Stimulated activated CD8-positive, alpha-beta memory T cell treated with anti-CD3 and anti-CD28 coated beads, Interleukin-7, amount 100 ng/mL, for 4 hours (primary cell): ENCODE measurements at regions not wholly inside any gene's neighbourhood (a gene's known extent, or its start where the extent isn't known, plus 50 kb on each side); places are given as distances from the start of the nearest gene placed in this dataset.

Experiments
- DNase-seq, 2 donors: peaks; one replicate each; pipeline ENCODE4 v3.0.0-alpha.2; 2020; ENCODE audit warnings: low read depth in 2 of 2

DNA sequence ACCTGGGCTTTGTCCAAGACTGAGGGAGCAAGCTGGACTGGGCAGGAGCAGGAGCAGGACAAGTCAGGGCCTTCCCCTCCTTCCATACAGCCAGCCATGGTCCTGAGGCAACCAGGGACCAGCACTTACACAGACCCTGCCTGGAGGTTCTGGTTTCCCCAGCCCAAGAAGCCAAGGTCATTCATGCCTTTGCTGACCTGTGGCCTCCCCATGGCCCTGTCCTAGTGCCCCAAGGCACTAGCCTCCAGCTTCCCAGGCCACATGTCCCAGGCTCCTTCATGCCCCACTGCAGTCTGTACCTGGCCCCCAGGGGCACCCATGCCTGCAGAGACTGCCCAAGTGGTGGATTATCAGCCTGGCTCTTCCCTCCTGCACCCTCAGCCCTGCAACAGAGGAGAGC is 243.9 kb downstream of the TOMM20 start:
- no peak for DNase-seq

DNA sequence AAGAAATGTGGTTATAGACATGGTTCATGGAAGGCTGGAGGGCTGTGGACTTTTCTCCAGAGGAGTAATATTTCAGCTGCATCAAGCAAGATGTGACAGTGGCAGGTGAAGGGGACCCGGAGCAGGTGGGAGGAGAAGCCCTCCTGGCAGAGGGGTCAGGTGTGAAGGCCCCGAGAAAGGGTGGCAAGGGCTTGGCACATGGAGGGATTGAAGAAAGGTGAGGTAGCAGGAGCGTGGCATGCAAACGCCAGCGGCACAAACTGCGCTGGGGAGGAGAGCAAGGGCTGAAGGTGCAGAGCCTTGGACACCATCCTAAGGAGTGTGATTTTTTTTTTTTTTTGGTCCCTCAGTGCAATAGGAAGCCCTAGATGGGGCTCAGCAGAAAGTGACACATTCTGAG is 244.6 kb downstream of the TOMM20 start:
- DNase-seq = no peak

DNA sequence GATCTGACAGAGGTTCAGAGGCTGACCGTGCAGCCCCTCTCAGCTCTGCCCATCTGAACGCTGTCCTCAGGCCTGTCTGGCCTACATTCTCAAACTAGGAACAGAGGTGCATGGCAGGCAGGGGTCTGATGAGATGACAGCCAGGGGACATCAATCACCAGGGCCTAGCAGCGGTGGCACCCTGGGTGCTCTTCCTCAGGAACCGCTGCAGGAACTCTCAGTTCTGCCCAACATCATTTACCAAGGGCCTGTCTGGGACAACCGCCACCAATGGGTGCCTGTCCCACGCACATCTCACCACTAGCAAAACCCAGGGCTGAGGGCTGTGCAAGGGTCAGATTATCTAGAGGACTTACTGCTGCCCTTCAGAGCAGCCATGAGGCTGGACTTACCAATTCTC is 245.7 kb downstream of the TOMM20 start:
- DNase-seq = no peak

DNA sequence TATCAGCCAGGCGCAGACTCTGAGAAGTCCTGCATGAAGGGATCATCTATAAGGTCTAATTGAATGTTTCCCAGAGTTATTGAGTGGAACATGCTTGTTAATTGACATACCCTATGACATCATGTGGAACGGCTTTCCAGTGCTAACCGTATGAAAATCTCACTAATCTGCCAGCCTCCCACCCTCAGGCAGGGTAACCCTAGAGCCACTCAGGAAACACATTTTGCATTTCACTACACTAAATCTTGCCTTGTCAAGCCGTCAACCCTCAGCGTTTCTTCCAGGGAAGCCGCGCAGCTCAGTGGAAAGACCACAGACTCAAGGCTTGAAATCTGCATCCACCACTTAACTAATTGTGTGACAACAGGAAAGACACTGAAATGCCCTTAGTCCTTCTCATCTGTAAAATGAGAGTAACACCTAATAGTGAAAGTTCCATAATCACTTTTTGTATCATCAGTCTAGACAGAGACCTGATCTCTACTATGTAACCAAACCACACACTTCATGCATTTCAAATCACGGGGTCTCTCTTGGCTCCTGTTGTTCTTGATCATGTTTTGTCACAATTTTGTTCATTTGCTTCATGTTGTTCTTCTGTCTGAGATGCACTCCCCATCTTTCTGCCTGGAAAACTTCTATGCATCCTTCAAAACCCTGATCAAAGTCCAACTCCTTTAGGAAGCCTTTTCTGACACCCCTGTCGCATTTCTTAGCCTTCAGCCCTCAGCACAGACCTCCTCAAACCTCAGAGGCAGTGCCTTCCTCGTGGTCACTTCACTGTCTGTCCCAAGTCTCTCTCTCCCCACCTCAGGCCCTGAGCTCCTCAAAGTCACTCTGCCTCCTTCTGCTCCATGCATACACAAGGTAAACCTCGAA is 246.5 kb downstream of the TOMM20 start:
- DNase-seq = no peak

DNA sequence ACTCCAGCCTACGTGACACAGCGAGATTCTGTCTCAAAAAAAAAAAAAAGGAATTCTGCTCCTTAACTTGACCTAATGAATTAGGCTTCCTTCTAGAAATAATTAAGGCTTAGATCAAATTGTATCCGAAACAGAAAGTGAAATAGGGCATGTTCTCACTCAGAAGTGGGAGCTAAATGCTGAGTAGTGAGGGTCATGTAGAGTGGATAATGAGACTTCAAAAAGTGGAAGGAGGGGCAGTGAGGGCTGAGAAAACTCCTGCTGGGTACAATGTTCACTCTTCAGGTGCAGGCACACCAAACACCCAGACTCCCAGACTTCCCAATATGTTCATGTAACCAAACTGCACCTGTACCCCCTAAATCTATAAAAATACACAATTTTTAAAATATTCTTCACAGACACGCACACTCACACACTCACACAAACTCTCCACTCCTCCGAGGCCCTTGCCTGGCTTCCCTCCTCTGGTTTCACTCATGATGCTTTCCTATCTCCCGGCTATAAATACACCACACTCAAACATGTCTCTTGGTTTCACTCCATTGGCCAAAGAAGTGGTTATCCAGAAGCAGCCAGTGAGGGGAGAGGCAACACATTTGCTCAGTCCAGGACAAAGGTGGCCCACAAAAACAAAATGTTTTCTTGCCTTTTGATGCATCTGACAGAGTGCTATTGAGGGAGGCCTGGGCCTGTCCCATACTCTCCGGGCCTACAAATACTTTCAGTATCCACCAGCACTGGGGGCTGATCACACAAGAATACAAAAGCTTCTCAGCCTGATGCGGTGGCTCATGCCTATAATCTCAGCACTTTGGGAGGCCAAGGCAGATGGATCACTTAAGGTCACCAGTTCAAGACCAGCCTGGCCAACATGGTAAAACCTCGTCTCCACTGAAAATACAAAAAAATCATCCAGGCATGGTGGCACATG is 249.2 kb downstream of the TOMM20 start:
- DNase-seq = no peak

DNA sequence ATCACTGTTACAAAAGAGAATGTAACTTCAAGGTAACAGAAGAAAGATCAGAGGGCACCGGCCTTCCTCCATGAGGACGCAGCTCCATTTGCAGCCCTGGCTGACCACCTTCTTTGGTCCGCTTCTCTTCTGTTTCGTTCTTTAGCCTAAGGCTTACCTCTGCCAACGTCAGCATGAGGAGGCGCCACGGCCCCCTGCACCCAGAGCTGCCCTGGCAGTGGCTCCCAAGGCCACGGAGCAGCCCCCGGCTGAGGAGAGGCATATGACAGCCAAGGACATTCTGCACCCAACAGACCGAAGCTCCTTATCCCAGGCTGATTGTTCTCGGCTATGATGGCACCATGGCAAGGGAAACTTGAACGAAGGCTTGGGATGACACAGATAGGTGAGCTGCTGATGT is 250.3 kb downstream of the TOMM20 start:
- no peak for DNase-seq

DNA sequence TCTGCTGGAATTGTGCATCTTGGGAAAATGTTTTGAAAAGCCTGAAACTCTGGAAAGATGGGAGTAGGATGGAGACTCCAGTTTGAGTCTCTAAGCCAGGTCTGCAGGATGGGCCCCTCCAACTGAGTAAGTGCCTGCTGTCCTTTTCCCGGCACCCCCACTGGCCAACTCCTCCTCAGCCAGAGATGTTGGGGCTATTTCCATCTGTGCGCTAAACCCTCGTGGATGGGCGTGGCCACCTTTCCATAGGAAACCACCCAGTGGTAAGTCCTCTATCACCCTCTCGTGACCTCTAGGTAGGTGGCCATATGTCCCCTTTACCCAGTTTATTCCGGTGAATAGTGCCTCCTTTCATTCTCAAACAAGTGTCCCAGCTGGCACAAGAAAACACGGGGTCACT is 250.9 kb downstream of the TOMM20 start:
- DNase-seq = no peak

DNA sequence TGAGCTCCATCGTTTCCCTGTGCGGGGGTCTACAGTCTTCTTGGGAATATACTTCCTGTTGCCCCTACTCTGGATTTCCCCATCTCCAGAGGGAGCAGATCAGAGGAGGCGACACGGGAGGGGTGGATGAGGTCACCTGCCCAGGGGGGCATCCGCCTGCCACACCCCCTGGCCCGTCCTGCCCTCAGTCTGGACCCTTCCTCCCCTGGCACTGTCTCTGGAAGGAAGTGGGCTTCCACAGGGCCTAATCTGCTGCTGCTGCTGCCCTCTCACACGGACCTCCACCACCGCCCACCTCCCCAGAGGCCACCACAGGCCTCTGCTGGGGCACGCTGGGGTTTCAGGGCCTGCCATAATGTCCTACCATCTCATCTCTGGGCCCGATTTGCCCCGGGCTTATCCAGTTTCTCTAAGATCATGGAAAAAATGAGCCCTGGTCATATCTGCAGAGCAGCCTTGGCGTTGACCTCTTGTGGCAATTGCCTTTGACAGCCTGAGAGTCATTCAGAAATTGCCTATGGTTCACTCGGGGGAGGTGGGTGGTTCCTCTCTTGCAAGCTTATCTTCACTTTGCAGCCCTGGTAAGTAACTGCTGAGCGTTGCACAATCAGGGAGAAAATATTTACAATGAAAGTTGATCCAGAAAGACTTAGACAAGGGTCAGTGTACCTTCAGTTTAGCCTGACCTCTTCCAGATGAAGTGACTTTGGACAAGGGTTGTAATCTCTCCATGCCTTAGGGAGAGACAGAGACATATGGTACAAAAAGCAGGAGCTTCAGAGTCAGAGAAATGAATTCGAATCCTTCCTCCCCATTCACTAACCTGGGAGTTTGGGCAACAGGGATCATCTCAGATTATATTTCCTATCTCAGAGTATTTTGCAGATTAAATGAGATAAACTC is 252.4 kb downstream of the TOMM20 start:
- no peak for DNase-seq

DNA sequence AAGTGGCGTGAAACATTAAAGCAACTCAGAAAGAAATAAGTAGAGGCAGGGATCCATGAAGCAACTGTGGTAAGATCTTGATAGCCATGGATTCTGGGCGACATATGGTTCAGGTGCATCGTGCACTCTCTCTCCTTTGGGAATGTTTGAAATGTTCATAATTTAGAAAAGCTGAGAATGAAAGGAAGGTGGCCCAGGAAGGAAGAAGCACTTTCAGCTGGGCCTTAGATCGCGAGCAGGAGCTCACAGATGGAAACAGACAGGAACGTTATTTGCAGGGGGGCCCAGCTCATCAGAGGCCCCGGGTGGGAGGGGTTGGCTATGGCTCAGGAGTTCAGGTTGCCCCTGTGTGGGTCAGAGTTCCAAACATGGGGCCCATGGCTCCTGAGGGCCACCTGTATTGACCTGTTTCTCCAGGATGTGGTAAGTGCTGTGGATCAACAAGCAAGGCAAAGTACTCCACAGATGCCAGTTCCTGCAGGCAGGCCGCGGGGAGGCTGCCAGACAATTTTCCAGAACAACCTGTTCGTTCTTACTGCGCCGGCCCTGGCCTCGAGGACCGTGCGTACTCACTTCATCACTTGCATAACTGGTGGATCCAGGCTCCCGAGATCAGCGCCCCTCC is 253.2 kb downstream of the TOMM20 start:
- DNase-seq = no peak

DNA sequence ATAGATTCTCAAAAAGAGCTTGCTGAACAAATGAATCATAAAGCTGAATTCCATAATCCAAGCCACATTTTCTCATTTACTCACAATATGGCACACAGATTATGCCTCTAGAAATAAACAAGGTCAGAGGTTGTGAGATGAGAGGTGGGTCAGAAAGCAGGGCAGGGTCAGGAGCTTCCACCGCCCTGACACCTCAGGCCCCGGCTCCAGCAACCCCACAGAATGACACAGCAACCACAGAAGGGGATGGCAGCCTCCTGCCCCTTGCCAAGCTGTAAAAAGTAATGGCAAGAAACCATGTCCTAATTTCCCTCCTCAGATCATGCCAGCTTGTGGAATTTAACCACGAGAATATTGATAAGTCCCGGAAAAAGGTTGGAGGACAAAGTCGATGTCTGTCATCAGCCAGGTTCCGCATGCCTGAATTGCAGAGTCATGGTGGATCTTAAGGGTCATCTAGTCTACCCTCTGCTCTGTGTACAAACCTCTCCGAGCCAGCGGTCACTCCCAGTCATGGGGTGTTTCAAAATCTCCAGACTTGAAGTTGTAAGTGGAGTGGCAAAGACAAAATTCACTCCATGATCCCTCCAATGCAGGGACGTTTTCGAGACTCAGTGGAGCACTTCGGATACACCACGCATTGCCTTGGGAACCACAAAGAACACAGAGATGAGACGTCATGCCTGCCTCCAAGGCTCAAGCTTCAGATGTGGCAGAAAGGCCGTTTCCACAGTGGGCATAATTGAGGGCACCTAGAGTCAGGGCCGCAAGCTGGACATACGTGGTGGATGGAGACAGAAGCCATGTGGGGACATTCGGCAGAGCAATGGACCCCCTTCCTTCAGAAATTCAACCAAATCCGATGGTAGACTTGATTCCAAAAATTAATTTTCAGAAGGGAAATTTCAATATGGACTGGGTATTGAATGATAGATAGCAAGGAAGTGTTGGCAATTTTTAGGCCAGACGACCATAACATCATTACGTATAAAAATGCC is 254.0 kb downstream of the TOMM20 start:
- DNase-seq = no peak

DNA sequence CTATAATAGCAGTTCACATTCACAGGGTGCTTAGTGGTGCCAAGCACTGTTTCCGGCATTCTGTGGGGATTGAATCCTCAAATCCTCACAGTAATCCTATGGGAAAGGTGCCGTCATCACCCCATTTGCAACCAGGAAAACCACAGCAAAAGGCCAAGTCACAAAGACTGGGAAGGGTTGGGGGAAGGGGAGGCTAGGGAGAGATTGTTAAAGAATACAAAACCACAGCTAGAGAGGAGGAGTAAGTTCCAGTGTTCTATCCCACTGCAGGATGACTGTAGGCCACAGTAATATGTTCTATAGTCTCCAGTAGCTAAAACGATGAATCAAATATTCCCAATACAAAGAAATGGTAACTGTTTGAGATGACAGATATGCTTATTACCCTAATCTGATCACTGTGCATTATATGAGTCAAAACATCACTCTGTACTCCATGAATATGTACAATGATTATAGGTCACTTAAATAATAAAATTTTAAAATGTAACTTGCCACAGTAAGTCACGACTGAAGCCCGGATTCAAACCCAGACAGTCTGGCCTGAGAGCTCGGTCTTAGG is 256.8 kb downstream of the TOMM20 start:
- no peak for DNase-seq

DNA sequence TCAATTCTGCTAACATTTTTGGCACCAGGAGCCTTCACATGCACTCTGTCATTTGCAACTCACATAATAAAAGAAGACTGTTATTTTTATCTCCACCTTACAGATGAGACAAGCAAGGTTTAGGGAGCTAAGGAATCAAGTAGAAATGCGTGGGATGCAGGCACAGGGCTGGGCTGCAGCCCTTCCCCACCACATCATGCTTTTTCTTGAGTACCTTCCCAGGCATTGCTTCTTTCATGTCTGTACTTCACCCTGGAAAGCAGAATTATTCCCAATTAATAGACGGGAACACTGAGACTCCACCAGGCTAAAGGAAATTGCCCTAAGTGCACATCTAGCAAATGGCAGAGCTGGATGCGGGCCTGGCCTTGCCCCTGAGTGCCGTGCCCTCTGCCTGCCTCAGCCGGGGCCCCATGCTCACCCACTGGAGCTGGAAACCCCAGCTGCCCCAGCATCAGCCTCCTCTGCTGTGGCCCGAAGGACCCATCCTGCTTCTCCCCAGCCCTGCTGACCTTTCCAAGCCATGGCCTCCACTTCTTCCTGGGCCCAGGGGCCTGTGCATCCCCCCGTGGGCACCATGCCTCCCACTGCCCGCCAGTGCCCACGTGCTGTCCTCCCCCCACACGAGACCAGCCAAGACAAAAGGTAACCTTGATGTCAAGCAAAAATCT is 257.5 kb downstream of the TOMM20 start:
- DNase-seq = no peak

DNA sequence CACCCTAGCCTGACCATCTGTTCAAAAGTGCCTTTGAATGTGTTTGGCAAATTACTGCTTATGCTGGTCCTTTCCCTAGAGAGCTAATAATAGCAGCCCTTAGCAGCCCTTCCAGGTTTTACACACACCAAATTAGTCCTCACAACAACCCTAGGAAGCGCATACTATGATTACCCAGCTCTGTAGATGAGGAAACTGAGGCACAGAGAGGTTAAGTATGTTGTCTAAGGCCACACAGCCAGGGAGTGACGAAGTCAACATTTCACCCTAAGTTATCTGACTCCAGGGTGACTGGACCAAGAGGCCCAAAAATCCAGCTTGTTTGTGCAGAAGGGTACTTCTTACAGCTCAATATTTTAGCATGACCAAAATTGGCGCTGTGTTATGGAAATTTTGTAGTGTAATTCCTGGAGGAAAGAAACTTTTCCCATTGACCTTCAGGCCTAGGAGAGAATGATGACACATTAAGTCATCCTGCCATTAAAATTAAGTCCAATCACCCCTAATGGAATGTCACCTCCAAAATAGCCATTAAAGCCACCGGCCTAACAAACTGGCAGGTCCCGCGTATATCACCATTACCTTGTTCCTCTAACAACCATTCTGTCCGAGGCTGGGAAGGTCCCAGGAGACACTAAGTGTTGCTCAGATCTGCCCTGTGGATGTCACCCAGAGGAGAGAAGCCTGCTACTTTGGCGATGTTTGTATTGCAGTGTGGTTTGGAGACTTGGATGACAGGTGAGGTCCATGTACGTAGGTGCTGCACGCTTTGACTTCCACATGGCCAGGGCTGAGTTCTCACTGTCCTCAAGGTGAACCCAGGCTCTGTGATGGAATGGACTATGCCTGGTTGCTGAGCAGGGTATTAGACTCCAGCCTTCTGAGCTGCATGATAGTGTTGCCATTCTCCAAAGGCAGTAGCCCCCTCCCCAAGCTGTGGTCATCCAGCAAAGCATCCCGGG is 258.3 kb downstream of the TOMM20 start:
- no peak for DNase-seq

DNA sequence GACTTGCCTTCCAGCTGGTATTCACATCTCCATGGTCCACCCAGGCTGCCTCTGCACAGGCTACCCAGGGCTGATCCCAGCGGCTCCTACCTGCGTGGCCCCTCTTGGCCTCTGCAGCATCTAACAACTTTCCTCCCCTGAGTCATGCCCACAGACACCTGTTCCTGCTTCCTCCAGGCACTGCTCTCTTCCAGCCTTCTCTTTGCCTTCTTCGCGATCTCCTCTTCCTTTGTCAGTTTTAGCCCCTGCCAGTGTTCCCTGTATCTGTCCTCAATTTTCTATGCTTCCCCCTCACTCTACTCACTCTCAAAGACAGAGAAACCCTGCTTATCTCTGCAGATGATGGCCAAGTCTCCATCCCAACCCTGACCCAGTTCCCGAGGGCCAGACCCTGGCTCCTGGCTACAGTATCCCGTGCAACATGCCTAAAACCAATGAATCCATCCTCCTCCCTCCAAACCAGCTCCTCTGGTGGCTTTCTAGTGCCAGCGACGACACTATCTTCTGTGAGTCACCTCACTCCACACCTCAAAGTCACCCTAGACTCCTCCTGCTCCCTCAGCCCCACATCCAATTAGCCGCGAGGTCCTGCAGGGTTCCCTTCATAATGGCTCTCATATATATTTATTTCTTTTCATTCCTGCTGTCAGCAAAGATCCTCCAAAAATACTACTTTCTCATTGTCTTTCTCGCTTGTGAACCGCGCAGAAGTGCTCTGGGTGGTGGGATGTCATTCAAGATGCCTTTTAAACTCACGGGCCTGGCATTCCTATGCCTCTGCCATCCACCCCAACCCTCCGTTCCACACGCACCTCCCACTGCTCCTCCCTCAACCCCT is 259.2 kb downstream of the TOMM20 start:
- no peak for DNase-seq

DNA sequence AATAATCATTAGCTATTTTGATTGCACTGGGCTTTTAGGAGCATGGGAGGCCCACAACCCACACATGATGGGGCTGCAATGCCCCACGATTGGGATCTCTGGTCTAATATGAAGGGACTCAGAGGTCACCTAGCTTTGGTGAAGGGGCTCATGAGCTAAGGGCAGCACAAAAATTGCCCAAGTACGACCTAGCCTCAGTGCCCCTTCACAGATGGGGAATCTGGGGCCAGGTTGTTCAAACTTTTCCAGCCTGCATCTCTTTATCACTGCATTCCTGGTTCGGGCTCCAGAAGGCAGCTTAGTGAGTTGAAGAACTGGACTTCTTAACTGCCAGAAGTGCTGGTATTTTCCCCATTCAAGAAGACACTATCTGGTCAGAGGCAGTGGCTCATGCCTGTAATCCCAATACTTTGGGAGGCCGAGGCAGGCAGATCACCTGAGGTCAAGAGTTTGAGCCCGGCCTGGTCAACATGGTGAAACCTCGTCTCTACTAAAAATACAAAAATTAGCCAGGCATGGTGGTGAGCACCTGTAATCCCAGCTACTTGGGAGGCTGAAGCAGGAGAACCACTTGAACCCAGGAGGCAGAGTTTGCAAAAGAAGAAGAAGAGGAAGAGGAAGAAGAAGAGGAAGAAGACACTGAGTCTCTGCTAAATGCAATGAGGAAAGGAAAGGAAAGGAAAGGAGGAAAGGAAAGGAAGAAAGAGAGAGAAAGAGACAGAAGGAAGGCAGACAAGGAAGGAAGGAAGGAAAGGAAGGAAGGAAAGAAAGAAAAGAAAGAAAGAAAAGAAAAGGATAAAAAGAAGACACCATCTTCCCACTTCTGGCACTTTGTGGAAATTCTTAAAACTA is 258.5 kb upstream of the IRF2BP2 start:
- no peak for DNase-seq
